MM.1S (cell line): ENCODE measurements at regions not wholly inside any gene's neighbourhood (a gene's known extent, or its start where the extent isn't known, plus 50 kb on each side); places are given as distances from the start of the nearest gene placed in this dataset.

ENCODE experiments used
- DNase-seq: peaks from one replicate; pipeline ENCODE4 v3.0.0-alpha.2; 2015
- H2AFZ ChIP-seq: fragments of 300-600 bp; sonication (generic); 2 replicates; pipeline ENCODE4 v1.6.0; 2016; ENCODE audit warnings: antibody characterized with exemption, low read length
- H3F3A ChIP-seq: fragments of 300-600 bp; sonication (generic); 2 replicates; pipeline ENCODE4 v1.6.1; 2016; ENCODE audit warnings: mild to moderate bottlenecking, antibody characterized with exemption, low read length, moderate library complexity, mixed read lengths; ENCODE audit not compliant: insufficient read depth
- H3K27ac ChIP-seq: fragments of 300-600 bp; sonication (generic); 2 replicates; pipeline ENCODE4 v1.5.1; 2016; ENCODE audit warnings: mild to moderate bottlenecking, low read length
- H3K27me3 ChIP-seq: fragments of 300-600 bp; sonication (generic); replicated peaks from 2 replicates; pipeline ENCODE4 v1.6.0; 2016; ENCODE audit warnings: low read length; ENCODE audit not compliant: insufficient read depth
- H3K36me3 ChIP-seq: fragments of 300-600 bp; sonication (generic); replicated peaks from 2 replicates; pipeline ENCODE4 v1.6.1; 2016; ENCODE audit warnings: mild to moderate bottlenecking, low read length, mixed read lengths; ENCODE audit not compliant: insufficient read depth
- H3K4me1 ChIP-seq: fragments of 300-600 bp; sonication (generic); 2 replicates; pipeline ENCODE4 v1.6.1; 2016; ENCODE audit warnings: low read length, mixed read lengths
- H3K4me2 ChIP-seq: fragments of 300-600 bp; sonication (generic); 2 replicates; pipeline ENCODE4 v1.6.0; 2016; ENCODE audit warnings: low read depth, low read length
- H3K4me3 ChIP-seq: fragments of 300-600 bp; sonication (generic); 2 replicates; pipeline ENCODE4 v1.5.1; 2016; ENCODE audit warnings: low read length, mixed read lengths
- H3K79me2 ChIP-seq: fragments of 300-600 bp; sonication (generic); 2 replicates; pipeline ENCODE4 v1.6.1; 2016; ENCODE audit warnings: mixed run types, low read length, mixed read lengths
- H3K9ac ChIP-seq: fragments of 300-600 bp; sonication (generic); 2 replicates; pipeline ENCODE4 v1.6.1; 2016; ENCODE audit warnings: low read length, mixed read lengths
- H3K9me2 ChIP-seq: fragments of 300-600 bp; sonication (generic); replicated peaks from 2 replicates; pipeline ENCODE4 v1.6.1; 2016; ENCODE audit warnings: mild to moderate bottlenecking, low read length, mixed read lengths; ENCODE audit not compliant: insufficient read depth
- H3K9me3 ChIP-seq: fragments of 300-600 bp; sonication (generic); replicated peaks from 2 replicates; pipeline ENCODE4 v1.6.1; 2016; ENCODE audit warnings: mild to moderate bottlenecking, low read length, mixed read lengths; ENCODE audit not compliant: insufficient read depth
- H4K20me1 ChIP-seq: fragments of 300-600 bp; sonication (generic); 2 replicates; pipeline ENCODE4 v1.6.1; 2016; ENCODE audit warnings: mild to moderate bottlenecking, low read length, moderate library complexity, mixed read lengths; ENCODE audit not compliant: insufficient read depth
- CTCF ChIP-seq: fragments of 300-600 bp; sonication (generic); IDR thresholded peaks from 2 replicates; pipeline ENCODE4 v1.5.1; 2016; ENCODE audit warnings: antibody characterized with exemption, low read length, mixed read lengths
- EZH2 ChIP-seq: fragments of 300-600 bp; sonication (generic); optimal IDR thresholded peaks from 2 replicates; pipeline ENCODE3; 2017; ENCODE audit warnings: low read depth, mild to moderate bottlenecking, antibody characterized with exemption, low read length, mixed read lengths
- EZH2phosphoT487 ChIP-seq: fragments of 300-600 bp; sonication (generic); IDR thresholded peaks from 2 replicates; pipeline ENCODE4 v1.6.1; 2018; ENCODE audit warnings: antibody characterized with exemption, low read length

- Histone ChIP-seq H3K9me2 (no peaks in the 10 kb centered on the region), H3K4me3 (no peak overlapping the region), H3K36me3 (no peaks in the 10 kb centered on the region), H3K9ac (no peak overlapping the region), H3K4me2 (no peak overlapping the region), H3K27me3 (no peaks in the 10 kb centered on the region), H3K4me1 (no peaks in the 10 kb centered on the region), H3F3A (no peaks in the 10 kb centered on the region), H3K27ac (no peak overlapping the region), H3K9me3 (no peaks in the 10 kb centered on the region), H3K79me2 (no peaks in the 10 kb centered on the region), H4K20me1 (no peaks in the 10 kb centered on the region), H2AFZ (no peak overlapping the region)
- no peak for TF ChIP-seq EZH2
- no peak for TF ChIP-seq CTCF
- TF ChIP-seq EZH2phosphoT487, result no peak
- DNase-seq, result no peak
Measured at GRCh38 chr10:128518000-128518399, 391.8 kb upstream of the MKI67 start.

- H2AFZ ChIP-seq, result no peak overlapping the region
- H3K9me2 ChIP-seq, result no peaks in the 10 kb centered on the region
- no peak overlapping the region for H3K27ac ChIP-seq
- no peaks in the 10 kb centered on the region for H3K79me2 ChIP-seq
- DNase-seq, result no peak
- H3F3A ChIP-seq, result no peaks in the 10 kb centered on the region
- TF ChIP-seq EZH2phosphoT487 (no peak), EZH2 (no peak), CTCF (no peak)
- H3K27me3 ChIP-seq, result no peaks in the 10 kb centered on the region
- H3K4me2 ChIP-seq, result no peak overlapping the region
- H3K4me3 ChIP-seq, result no peak overlapping the region
- H3K36me3 ChIP-seq, result no peaks in the 10 kb centered on the region
- no peaks in the 10 kb centered on the region for H3K9me3 ChIP-seq
- H4K20me1 ChIP-seq, result no peaks in the 10 kb centered on the region
- H3K9ac ChIP-seq, result no peak overlapping the region
- H3K4me1 ChIP-seq, result no peaks in the 10 kb centered on the region
Measured at GRCh38 chr10:128519581-128519980, 393.4 kb upstream of the MKI67 start.

DNA sequence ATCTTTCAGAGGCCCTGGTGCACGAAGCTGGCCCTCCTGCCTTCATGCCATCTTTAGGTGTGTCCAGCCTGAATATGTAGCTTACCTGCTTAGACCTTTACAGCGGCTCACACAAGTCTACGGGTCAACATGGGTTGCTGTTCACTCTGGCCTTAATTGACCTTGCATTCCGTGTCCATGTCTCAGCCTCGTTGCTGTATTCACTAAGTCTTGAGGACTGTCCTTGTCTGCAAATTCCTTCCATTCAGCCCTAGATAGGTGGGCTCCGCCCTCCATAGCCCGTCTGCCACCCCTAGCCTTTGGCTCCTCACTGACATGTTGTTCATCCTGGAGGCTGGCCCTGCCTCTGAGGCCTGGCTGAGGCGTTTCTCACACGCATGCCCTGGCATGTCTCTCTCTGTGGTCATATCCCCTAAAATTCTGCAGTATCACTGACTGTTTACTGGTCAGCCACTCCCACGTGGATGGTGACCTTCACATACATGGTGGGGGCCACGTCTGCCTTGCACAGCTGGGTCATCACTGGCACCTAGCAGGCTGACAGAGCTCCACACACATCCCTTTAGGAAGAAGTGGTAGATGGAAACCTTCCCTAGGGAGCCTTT lies 394.1 kb upstream of the MKI67 start:
- no peak overlapping the region for H2AFZ ChIP-seq
- TF ChIP-seq EZH2phosphoT487 (no peak), EZH2 (no peak), CTCF (no peak)
- no peaks in the 10 kb centered on the region for H4K20me1 ChIP-seq
- no peaks in the 10 kb centered on the region for H3K36me3 ChIP-seq
- no peaks in the 10 kb centered on the region for H3K9me3 ChIP-seq
- H3K9me2 ChIP-seq, result no peaks in the 10 kb centered on the region
- H3K27ac ChIP-seq, result no peak overlapping the region
- no peaks in the 10 kb centered on the region for H3K4me1 ChIP-seq
- H3K4me3 ChIP-seq, result no peak overlapping the region
- no peak overlapping the region for H3K4me2 ChIP-seq
- H3K27me3 ChIP-seq, result no peaks in the 10 kb centered on the region
- H3K9ac ChIP-seq, result no peak overlapping the region
- H3F3A ChIP-seq, result no peaks in the 10 kb centered on the region
- no peaks in the 10 kb centered on the region for H3K79me2 ChIP-seq
- no peak for DNase-seq
